DOHH2 (cell line): ENCODE measurements at regions not wholly inside any gene's neighbourhood (a gene's known extent, or its start where the extent isn't known, plus 50 kb on each side); places are given as distances from the start of the nearest gene placed in this dataset.

Experiments
- H3F3A ChIP-seq: fragments of 200-600 bp; sonication (generic), shearing (Covaris generic); 2 replicates; pipeline ENCODE4 v1.6.0; 2016; ENCODE audit warnings: antibody characterized with exemption, mild to moderate bottlenecking; ENCODE audit not compliant: control insufficient read depth, insufficient read depth
- H3K27ac ChIP-seq: fragments of 200-600 bp; sonication (generic); 2 replicates; pipeline ENCODE4 v1.5.1; 2014; ENCODE audit warnings: low read depth, mild to moderate bottlenecking, low read length, moderate library complexity
- H3K27me3 ChIP-seq: fragments of 200-600 bp; sonication (generic); 2 replicates; pipeline ENCODE4 v1.6.1; 2014; ENCODE audit warnings: mild to moderate bottlenecking, low read length, mixed read lengths; ENCODE audit not compliant: control insufficient read depth
- H3K36me3 ChIP-seq: fragments of 200-600 bp; sonication (generic); 2 replicates; pipeline ENCODE4 v1.6.1; 2014; ENCODE audit warnings: mild to moderate bottlenecking, low read length, moderate library complexity, mixed read lengths; ENCODE audit not compliant: control insufficient read depth
- H3K4me1 ChIP-seq: fragments of 200-600 bp; sonication (generic); 2 replicates; pipeline ENCODE4 v1.6.1; 2014; ENCODE audit warnings: mild to moderate bottlenecking, low read length, mixed read lengths; ENCODE audit not compliant: control insufficient read depth
- H3K4me2 ChIP-seq: fragments of 200-600 bp; sonication (generic); 2 replicates; pipeline ENCODE4 v1.6.0; 2014; ENCODE audit warnings: mild to moderate bottlenecking, low read length, moderate library complexity
- H3K4me3 ChIP-seq: fragments of 200-600 bp; sonication (generic); 2 replicates; pipeline ENCODE4 v1.5.1; 2014; ENCODE audit warnings: mild to moderate bottlenecking, low read length, mixed read lengths
- H3K79me2 ChIP-seq: fragments of 200-600 bp; sonication (generic); 2 replicates; pipeline ENCODE4 v1.6.1; 2014; ENCODE audit warnings: mild to moderate bottlenecking, low read length, mixed read lengths; ENCODE audit not compliant: control insufficient read depth
- H3K9me2 ChIP-seq: fragments of 200-600 bp; sonication (generic); replicated peaks from 2 replicates; pipeline ENCODE4 v1.6.1; 2014; ENCODE audit warnings: mild to moderate bottlenecking, low read length, mixed read lengths; ENCODE audit not compliant: control insufficient read depth
- H3K9me3 ChIP-seq: fragments of 200-600 bp; sonication (generic); 2 replicates; pipeline ENCODE4 v1.6.1; 2014; ENCODE audit warnings: antibody characterized with exemption, low read length, mixed read lengths; ENCODE audit not compliant: control insufficient read depth, insufficient read depth
- H4K20me1 ChIP-seq: fragments of 200-600 bp; sonication (generic); 2 replicates; pipeline ENCODE4 v1.6.0; 2014; ENCODE audit warnings: low read depth, mild to moderate bottlenecking, antibody characterized with exemption, low read length, moderate library complexity; ENCODE audit not compliant: control insufficient read depth, insufficient read depth
- CTCF ChIP-seq: fragments of 200-600 bp; sonication (generic); IDR thresholded peaks from one replicate; pipeline ENCODE4 v1.5.1; 2014; ENCODE audit warnings: antibody characterized with exemption, mild to moderate bottlenecking, low read depth, low read length; ENCODE audit not compliant: poor library complexity, severe bottlenecking
- EZH2phosphoT487 ChIP-seq: fragments of 200-600 bp; sonication (generic); IDR thresholded peaks from 2 replicates; pipeline ENCODE4 v1.6.1; 2017; ENCODE audit warnings: borderline replicate concordance, mild to moderate bottlenecking, antibody characterized with exemption, low read length, moderate library complexity, mixed read lengths

DNA sequence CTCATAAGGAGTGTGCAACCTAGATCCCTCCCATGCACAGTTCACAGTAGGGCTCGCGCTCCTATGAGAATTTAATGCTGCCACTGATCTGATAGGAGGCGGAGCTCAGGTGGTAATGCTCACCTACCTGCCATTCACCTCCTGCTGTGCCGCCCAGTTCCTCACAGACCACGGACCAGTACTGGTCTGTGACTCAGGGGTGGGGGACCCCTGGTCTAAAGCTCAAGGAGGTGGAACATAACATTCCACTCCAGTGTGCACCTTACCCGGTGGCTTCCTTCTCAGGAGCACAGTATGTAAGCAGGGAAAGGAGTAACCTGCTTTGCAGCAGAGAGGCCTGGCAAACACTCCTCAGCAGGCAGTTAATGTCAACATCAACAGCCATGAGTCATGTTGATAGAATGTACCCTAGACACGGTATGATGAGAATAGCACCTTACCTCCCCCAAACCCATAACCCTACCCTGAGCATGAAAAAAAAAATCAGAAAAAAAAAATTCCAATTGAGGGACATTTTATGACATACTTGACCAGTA is 273.5 kb downstream of the FGFR2 start:
- H3K36me3 ChIP-seq: no peaks in the 10 kb centered on the region
- H3K4me1 ChIP-seq: no peaks in the 10 kb centered on the region
- H3K9me2 ChIP-seq: no peaks in the 10 kb centered on the region
- H4K20me1 ChIP-seq: no peaks in the 10 kb centered on the region
- no peaks in the 10 kb centered on the region for H3K27me3 ChIP-seq
- no peaks in the 10 kb centered on the region for H3K9me3 ChIP-seq
- H3K27ac ChIP-seq: no peak overlapping the region
- no peak overlapping the region for H3K4me2 ChIP-seq
- TF ChIP-seq EZH2phosphoT487 (no peak), CTCF (no peak)
- no peaks in the 10 kb centered on the region for H3F3A ChIP-seq
- no peaks in the 10 kb centered on the region for H3K79me2 ChIP-seq
- no peak overlapping the region for H3K4me3 ChIP-seq

- no peaks in the 10 kb centered on the region for H3K4me1 ChIP-seq
- no peak overlapping the region for H3K27ac ChIP-seq
- TF ChIP-seq EZH2phosphoT487: no peak
- TF ChIP-seq CTCF: no peak
- no peaks in the 10 kb centered on the region for H3K27me3 ChIP-seq
- H3K36me3 ChIP-seq: no peaks in the 10 kb centered on the region
- H3K9me3 ChIP-seq: no peaks in the 10 kb centered on the region
- no peaks in the 10 kb centered on the region for H4K20me1 ChIP-seq
- H3F3A ChIP-seq: no peaks in the 10 kb centered on the region
- H3K4me3 ChIP-seq: no peak overlapping the region
- H3K9me2 ChIP-seq: no peaks in the 10 kb centered on the region
- no peak overlapping the region for H3K4me2 ChIP-seq
- H3K79me2 ChIP-seq: no peaks in the 10 kb centered on the region
These were observed 272.6 kb downstream of the FGFR2 start for GRCh38 chr10:121325490-121326231.

DNA sequence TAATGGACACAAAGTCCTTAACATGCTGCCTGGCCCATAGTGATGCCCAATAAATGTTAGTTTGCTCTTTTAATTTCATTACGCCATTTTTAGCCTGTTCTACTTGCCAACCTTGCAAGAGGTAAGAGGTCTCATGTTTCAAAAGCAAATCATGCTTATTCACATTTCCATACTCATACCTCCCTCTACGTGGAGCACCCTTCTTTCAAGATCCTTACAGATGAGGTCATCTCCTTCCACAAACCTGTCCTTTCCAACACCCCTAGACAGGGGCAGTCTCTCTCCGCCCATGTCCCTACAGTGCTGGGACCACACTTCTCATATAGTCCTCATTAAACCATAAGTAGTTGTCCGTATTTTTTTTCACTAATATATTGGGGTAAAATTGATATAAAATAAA is 271.3 kb downstream of the FGFR2 start:
- H3K27ac ChIP-seq: no peak overlapping the region
- no peaks in the 10 kb centered on the region for H3F3A ChIP-seq
- no peaks in the 10 kb centered on the region for H3K9me2 ChIP-seq
- H3K9me3 ChIP-seq: no peaks in the 10 kb centered on the region
- H3K36me3 ChIP-seq: no peaks in the 10 kb centered on the region
- H4K20me1 ChIP-seq: no peaks in the 10 kb centered on the region
- H3K4me3 ChIP-seq: no peak overlapping the region
- H3K4me2 ChIP-seq: no peak overlapping the region
- H3K27me3 ChIP-seq: no peaks in the 10 kb centered on the region
- H3K79me2 ChIP-seq: no peaks in the 10 kb centered on the region
- TF ChIP-seq EZH2phosphoT487: no peak
- no peak for TF ChIP-seq CTCF
- no peaks in the 10 kb centered on the region for H3K4me1 ChIP-seq
